ENCODE measurements at regions not wholly inside any gene's neighbourhood (a gene's known extent, or its start where the extent isn't known, plus 50 kb on each side); places are given as distances from the start of the nearest gene placed in this dataset.

GRCh38 chr13:57018915-57019314 is 121.8 kb upstream of the PRR20A start:
- DNase-seq = no peak

- DNase-seq = no peak
Measured at GRCh38 chr13:57030671-57031070, 110.0 kb upstream of the PRR20A start.

- no peak for DNase-seq
Measured at GRCh38 chr13:57036290-57036689, 104.4 kb upstream of the PRR20A start.

GRCh38 chr13:57044910-57045309 is 95.8 kb upstream of the PRR20A start:
- DNase-seq = no peak

- DNase-seq = no peak
Measured at GRCh38 chr13:57045826-57046546, 94.7 kb upstream of the PRR20A start.

GRCh38 chr13:57056601-57057180 is 84.0 kb upstream of the PRR20A start:
- DNase-seq = no peak

GRCh38 chr13:57063007-57063406 is 77.7 kb upstream of the PRR20A start:
- DNase-seq = no peak

- no peak for DNase-seq
Measured at GRCh38 chr13:57073983-57074382, 66.7 kb upstream of the PRR20A start.

- no peak for DNase-seq
Measured at GRCh38 chr13:57075588-57075987, 65.1 kb upstream of the PRR20A start.

GRCh38 chr13:57087006-57087405 is 53.7 kb upstream of the PRR20A start:
- no peak for DNase-seq

Data from DMS79 (cell line).